ENCODE measurements at regions not wholly inside any gene's neighbourhood (a gene's known extent, or its start where the extent isn't known, plus 50 kb on each side); places are given as distances from the start of the nearest gene placed in this dataset.

DNA sequence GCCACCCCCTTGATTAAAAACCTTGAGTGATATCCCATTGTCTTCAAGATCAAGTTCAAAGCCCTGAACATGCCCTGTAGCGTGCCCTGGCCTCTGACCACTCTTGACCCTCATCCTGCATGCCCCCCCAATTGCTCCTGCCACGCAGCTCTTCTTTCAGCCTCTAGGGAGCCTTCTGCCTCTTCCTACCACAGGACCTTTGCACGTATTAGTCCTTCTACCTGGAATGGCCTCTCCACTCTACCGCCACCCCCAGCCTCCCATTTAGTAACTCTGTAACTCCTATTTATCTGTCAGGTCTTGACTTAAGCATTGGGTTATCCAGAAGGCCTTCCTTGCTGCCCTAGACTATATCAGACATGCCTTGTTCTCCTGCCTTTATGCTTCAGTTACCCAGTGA is 203.6 kb downstream of the TRIM29 start:
- Histone ChIP-seq H3K36me3 (ENCODE audit: control insufficient read depth, low read length) (no peaks in the 10 kb centered on the region), H3K9me3 (ENCODE audit: control insufficient read depth, insufficient read depth, low read length) (no peaks in the 10 kb centered on the region), H3F3A (ENCODE audit: control insufficient read depth, insufficient read depth) (no peaks in the 10 kb centered on the region), H3K27me3 (ENCODE audit: control insufficient read depth, low read length) (peaks cover 3% of the 10 kb centered on the region; the same call in 1 of the 2 replicates), H4K20me1 (ENCODE audit: control insufficient read depth, insufficient read depth, low read depth, low read length) (no peaks in the 10 kb centered on the region), H3K4me3 (ENCODE audit: low read length) (no peak overlapping the region), H3K4me1 (ENCODE audit: control insufficient read depth, low read length) (no peaks in the 10 kb centered on the region), H3K4me2 (ENCODE audit: low read length) (no peak overlapping the region), H3K79me2 (ENCODE audit: control insufficient read depth, low read length) (no peaks in the 10 kb centered on the region), H3K9me2 (replicated peaks; ENCODE audit: control insufficient read depth, low read length) (no peaks in the 10 kb centered on the region), H3K27ac (ENCODE audit: low read depth, low read length) (no peak overlapping the region)
- TF ChIP-seq, protein P1, sequence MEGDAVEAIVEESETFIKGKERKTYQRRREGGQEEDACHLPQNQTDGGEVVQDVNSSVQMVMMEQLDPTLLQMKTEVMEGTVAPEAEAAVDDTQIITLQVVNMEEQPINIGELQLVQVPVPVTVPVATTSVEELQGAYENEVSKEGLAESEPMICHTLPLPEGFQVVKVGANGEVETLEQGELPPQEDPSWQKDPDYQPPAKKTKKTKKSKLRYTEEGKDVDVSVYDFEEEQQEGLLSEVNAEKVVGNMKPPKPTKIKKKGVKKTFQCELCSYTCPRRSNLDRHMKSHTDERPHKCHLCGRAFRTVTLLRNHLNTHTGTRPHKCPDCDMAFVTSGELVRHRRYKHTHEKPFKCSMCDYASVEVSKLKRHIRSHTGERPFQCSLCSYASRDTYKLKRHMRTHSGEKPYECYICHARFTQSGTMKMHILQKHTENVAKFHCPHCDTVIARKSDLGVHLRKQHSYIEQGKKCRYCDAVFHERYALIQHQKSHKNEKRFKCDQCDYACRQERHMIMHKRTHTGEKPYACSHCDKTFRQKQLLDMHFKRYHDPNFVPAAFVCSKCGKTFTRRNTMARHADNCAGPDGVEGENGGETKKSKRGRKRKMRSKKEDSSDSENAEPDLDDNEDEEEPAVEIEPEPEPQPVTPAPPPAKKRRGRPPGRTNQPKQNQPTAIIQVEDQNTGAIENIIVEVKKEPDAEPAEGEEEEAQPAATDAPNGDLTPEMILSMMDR (IDR thresholded peaks at IDR 0.05; ENCODE audit: low read depth, low read length, poor library complexity, severe bottlenecking): no peak
- TF ChIP-seq EZH2phosphoT487 (IDR thresholded peaks at IDR 0.05; ENCODE audit: borderline replicate concordance, low read length): no peak

- no peaks in the 10 kb centered on the region for H3K36me3 ChIP-seq (ENCODE audit: control insufficient read depth, low read length)
- no peak overlapping the region for H3K27ac ChIP-seq (ENCODE audit: low read depth, low read length)
- no peaks in the 10 kb centered on the region for H3K9me3 ChIP-seq (ENCODE audit: control insufficient read depth, insufficient read depth, low read length)
- peaks cover 3% of the 10 kb centered on the region; the same call in 1 of the 2 replicates for H3K27me3 ChIP-seq (ENCODE audit: control insufficient read depth, low read length)
- no peaks in the 10 kb centered on the region for H3F3A ChIP-seq (ENCODE audit: control insufficient read depth, insufficient read depth)
- H3K4me3 ChIP-seq (ENCODE audit: low read length): no peak overlapping the region
- H3K4me1 ChIP-seq (ENCODE audit: control insufficient read depth, low read length): no peaks in the 10 kb centered on the region
- no peaks in the 10 kb centered on the region for H3K79me2 ChIP-seq (ENCODE audit: control insufficient read depth, low read length)
- H4K20me1 ChIP-seq (ENCODE audit: control insufficient read depth, insufficient read depth, low read depth, low read length): no peaks in the 10 kb centered on the region
- TF ChIP-seq EZH2phosphoT487 (IDR thresholded peaks at IDR 0.05; ENCODE audit: borderline replicate concordance, low read length): no peak
- TF ChIP-seq, protein P1 (IDR thresholded peaks at IDR 0.05; ENCODE audit: low read depth, low read length, poor library complexity, severe bottlenecking): no peak
- H3K9me2 ChIP-seq (replicated peaks; ENCODE audit: control insufficient read depth, low read length): no peaks in the 10 kb centered on the region
- no peak overlapping the region for H3K4me2 ChIP-seq (ENCODE audit: low read length)
Measured at GRCh38 chr11:119933584-119933983, 204.3 kb downstream of the TRIM29 start.

- no peak overlapping the region for H3K27ac ChIP-seq (ENCODE audit: low read depth, low read length)
- no peak overlapping the region for H3K4me2 ChIP-seq (ENCODE audit: low read length)
- TF ChIP-seq, protein P1 (IDR thresholded peaks at IDR 0.05; ENCODE audit: low read depth, low read length, poor library complexity, severe bottlenecking): no peak
- no peak for TF ChIP-seq EZH2phosphoT487 (IDR thresholded peaks at IDR 0.05; ENCODE audit: borderline replicate concordance, low read length)
- no peaks in the 10 kb centered on the region for H3K36me3 ChIP-seq (ENCODE audit: control insufficient read depth, low read length)
- H3F3A ChIP-seq (ENCODE audit: control insufficient read depth, insufficient read depth): no peaks in the 10 kb centered on the region
- peaks cover 3% of the 10 kb centered on the region; the same call in 1 of the 2 replicates for H3K27me3 ChIP-seq (ENCODE audit: control insufficient read depth, low read length)
- no peaks in the 10 kb centered on the region for H3K79me2 ChIP-seq (ENCODE audit: control insufficient read depth, low read length)
- H3K9me2 ChIP-seq (replicated peaks; ENCODE audit: control insufficient read depth, low read length): no peaks in the 10 kb centered on the region
- H3K9me3 ChIP-seq (ENCODE audit: control insufficient read depth, insufficient read depth, low read length): no peaks in the 10 kb centered on the region
- H3K4me3 ChIP-seq (ENCODE audit: low read length): no peak overlapping the region
- H3K4me1 ChIP-seq (ENCODE audit: control insufficient read depth, low read length): no peaks in the 10 kb centered on the region
- H4K20me1 ChIP-seq (ENCODE audit: control insufficient read depth, insufficient read depth, low read depth, low read length): no peaks in the 10 kb centered on the region
Measured at GRCh38 chr11:119932828-119933562, 204.0 kb upstream of the NECTIN1 start.
